NCI-H2029 (cell line): ENCODE measurements at regions not wholly inside any gene's neighbourhood (a gene's known extent, or its start where the extent isn't known, plus 50 kb on each side); places are given as distances from the start of the nearest gene placed in this dataset.
"Not testable (repeated sequence)": the region's sequence is repeated elsewhere in the genome, so short reads cannot be mapped to it uniquely, and the experiment has no call there.

Experiments used
- DNase-seq: peaks from one replicate; lab custom pipeline; 2025; lab: John Stamatoyannopoulos, UW

DNA sequence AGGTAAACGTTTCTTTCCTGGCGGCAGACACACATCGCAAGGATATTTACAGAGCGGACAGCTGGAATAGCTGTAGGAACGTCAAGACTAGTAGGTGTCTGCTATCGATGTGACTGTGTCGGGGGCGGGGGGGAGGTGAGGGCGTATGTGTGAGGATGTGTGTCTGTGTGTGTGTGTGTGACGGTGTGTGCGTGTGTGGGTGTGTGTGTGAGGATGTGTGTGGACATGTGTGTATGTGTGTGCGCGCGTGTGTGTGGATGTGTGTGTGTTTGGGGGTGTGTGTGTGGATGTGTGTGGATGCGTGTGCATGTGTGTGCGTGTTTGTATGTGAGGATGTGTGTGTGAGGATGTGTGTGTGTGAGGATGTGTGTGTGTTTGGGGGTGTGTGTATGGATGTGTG, 55.4 kb downstream of the PNMA6F start:
- DNase-seq: not testable (repeated sequence)

DNA sequence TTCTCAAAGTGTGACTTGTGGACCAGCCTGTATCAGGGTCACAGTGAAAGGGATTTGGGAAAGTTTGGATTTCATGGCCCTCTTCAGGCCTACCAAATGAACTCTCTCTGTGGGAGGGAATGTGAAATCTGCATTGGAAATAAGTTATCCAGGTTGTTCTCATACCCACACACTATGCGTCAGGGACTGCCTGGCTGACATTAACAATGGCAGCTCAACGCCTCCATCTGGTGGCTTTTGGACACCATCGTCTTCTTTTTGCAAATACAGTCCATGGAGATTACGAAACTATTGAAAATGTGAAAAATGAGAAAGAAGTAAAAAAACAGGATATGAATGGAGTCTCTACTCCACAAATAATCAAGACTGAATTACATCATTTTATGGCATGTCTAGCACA, 61.1 kb downstream of the PNMA6F start:
- not testable (repeated sequence) for DNase-seq

DNA sequence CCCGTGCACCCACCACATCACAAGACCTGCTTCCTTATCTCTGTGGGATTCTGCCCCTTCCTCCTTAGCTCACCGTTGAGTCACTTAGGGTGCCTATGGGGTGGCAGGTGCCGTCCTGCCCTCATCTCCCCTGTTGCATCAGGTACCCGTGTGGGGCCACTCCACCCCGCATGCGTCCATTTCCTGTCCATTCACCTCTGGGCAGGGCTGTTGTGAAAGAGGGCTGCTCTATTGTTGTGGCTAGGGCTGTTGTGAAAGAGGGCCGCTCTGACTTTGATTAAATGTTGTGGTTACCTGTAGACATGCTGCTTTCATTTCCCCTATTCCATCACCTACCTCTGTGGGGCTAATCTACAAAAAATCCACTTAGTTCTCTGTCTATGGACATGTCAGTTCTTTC, 68.3 kb downstream of the PNMA6F start:
- not testable (repeated sequence) for DNase-seq

DNA sequence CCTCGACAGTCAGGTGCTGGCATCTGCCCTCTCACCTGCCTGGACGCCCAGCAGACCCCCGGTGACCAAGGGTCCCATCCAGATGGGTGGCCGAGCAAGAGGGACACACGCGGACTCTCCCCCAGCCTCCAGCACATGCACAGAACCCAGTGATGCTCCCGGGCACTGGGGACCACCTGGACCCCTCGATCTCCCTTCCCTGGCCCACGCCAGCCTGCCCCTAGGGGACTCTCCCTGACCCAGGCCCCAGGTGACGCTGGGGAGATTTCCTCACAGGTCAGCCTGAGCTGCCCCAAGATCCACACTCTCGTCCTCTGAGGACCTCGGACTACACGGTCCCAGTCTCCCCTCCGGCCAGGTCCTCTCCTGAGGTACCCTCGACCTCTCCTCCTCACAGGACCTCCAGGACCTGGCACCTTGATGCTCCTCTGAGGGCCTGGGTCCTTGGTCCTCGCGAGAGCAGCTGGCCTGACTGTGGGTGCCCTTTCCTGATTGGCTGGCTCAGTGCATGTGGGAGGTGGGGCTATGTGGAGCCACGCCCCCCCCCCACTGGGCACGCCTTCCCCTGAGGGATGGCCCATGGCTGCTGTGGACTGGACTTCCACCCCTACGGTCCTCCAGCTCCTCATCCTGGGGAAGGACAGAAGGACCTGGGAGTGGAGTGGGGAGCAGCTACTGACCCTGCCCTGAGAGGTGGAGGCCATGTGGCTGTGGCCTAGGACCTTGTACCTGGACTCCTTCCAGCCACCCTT, 69.0 kb downstream of the PNMA6F start:
- not testable (repeated sequence) for DNase-seq

DNA sequence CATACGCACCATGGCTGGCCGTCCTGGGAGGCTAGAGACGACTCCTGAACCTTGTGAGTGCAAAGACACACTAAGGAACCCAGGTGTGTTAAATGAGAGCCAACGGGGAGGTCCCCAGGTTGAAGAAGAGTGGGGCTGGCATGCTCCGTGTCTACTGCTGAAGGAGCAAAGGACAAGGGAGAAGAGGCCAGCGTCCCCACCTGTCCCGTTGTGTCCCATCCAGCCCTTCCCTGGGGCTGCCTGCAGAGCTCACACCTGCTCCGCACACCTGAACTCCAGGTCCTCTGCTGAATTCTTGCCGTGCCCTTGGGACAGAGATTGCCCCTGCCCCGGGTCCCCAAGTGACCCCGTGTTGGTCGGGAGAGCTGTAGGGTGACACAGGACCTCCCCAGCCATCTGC, 69.6 kb downstream of the PNMA6F start:
- DNase-seq: not testable (repeated sequence)

DNA sequence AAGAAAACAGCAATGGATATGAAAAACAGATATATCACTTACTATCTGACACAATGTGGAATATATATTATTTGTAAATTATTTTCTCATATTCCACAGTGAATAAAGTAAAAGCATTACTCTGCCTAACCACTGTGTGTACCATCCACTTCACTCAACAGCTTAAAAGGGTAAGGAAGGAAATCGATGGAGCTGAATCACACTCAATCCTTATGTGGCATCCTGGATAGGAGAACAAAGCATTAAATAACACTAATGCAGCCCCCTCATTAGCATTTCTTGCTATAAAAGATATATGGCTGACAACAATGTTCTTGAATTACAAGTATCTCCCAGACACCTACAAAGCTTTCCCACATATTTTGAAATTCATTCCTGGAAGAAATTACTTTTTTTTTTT, 70.8 kb downstream of the PNMA6F start:
- DNase-seq: not testable (repeated sequence)

DNA sequence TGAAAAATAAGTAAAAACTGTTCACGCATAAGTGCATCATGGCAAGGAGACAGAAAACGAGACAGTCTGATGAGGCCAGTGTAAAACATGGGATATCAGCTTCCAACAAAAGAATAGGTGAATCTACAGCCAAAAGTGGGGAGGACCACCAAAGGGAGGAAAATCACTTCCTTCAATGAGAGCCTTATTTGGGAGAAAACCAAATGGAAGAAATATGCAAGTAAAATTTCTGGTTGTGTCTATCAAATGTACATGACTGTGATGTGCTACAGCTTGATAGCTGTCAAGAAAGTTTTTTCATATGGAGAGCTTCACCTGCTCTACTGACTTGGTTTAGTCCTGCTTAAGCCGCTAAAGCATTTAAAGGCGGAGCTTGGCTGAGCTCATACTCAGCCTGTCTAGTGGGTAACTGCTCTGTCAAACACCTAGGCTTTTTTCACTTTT, 66.2 kb downstream of the MAGEA1 start:
- DNase-seq: peak; percentile 70

DNA sequence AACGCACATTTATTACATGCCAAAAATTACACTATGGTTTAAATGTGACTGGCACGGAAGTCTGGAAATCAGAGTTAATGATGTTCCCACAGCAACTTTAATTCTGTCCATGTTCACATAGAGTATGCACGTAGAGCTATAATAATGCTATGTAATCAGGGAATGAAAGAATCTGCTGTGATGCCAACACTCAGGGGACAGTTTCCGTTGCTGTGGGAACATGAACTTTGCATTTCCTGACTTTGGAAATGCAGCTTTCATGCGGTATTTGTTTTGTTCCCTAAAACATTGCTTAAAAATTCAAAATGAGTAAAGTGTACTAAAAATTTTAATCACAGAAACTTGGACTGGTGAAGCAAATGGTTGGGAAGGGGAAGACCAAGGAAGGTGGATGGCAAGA, 65.7 kb downstream of the MAGEA1 start:
- DNase-seq: no peak

DNA sequence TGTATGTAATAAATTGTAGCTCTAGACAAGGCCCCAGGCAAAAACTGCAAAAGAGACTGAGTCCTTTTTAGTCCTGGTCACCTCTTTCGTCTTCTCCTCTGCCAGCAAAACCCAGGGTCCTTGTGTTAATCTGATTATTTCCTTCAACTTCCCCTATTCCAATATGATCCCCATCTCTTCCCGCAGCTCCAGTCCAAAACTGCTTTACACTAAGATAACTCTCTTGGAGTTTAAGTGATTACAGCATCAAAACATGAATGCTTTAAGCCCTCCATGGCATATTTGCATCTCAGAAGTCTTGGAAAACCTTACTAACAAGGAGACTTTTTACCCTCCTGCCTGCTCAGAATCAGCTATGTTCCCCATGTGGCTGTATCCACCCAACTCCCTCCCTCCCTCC, 59.3 kb downstream of the MAGEA1 start:
- DNase-seq: no peak
